PC-9 (cell line): ENCODE measurements at regions not wholly inside any gene's neighbourhood (a gene's known extent, or its start where the extent isn't known, plus 50 kb on each side); places are given as distances from the start of the nearest gene placed in this dataset.
"Not testable (repeated sequence)": the region's sequence is repeated elsewhere in the genome, so short reads cannot be mapped to it uniquely, and the experiment has no call there.

Experiments used
- BruUV-seq: library from RNA; stranded (reverse); fragments of 400-500 nt; replicated peaks from 2 replicates; lab custom pipeline; 2021; lab: Mats Ljungman, UMichigan
- CTCF ChIA-PET: fragments of 300-600 bp; sonication (Branson Sonifier 250); formaldehyde crosslinking; loops from one replicate; lab custom pipeline; 2022; ENCODE audit warnings: antibody characterized with exemption; lab: Charles Lee
- POLR2A ChIA-PET: fragments of 300-600 bp; sonication (Branson Sonifier 250); formaldehyde crosslinking; loops from one replicate; lab custom pipeline; 2022; ENCODE audit warnings: antibody characterized with exemption; ENCODE audit not compliant: unreplicated experiment; lab: Charles Lee
- DNase-seq, 2 experiments: peaks; one replicate each; pipeline versions ENCODE4 v3.0.0 to v3.0.0-alpha.2; 2015 to 2022; ENCODE audit warnings: mixed read lengths in 1 of 2
- H2AFZ ChIP-seq: fragments of 200-600 bp; sonication (generic); 2 replicates; pipeline ENCODE4 v1.8.1; 2017; ENCODE audit warnings: antibody characterized with exemption
- H3F3A ChIP-seq: fragments of 200-600 bp; sonication (generic); 2 replicates; pipeline ENCODE4 v1.8.1; 2017; ENCODE audit warnings: antibody characterized with exemption, mild to moderate bottlenecking, low read depth; ENCODE audit not compliant: insufficient read depth
- H3K27ac ChIP-seq: fragments of 200-600 bp; sonication (generic); 2 replicates; pipeline ENCODE4 v1.6.1; 2016; ENCODE audit warnings: mixed run types
- H3K27me3 ChIP-seq: fragments of 200-600 bp; sonication (generic); 2 replicates; pipeline ENCODE4 v1.6.1; 2016; ENCODE audit warnings: low read depth, mixed run types; ENCODE audit not compliant: insufficient read depth
- H3K36me3 ChIP-seq: fragments of 200-600 bp; sonication (generic); 2 replicates; pipeline ENCODE4 v1.6.1; 2016; ENCODE audit warnings: low read depth, mixed run types
- H3K4me1 ChIP-seq: fragments of 200-600 bp; sonication (generic); replicated peaks from 2 replicates; pipeline ENCODE4 v1.6.1; 2016; ENCODE audit warnings: mixed run types; ENCODE audit not compliant: insufficient read depth
- H3K4me2 ChIP-seq: fragments of 200-600 bp; sonication (generic); 2 replicates; pipeline ENCODE4 v1.6.1; 2017; ENCODE audit warnings: mixed run types
- H3K4me3 ChIP-seq: fragments of 200-600 bp; sonication (generic); 2 replicates; pipeline ENCODE4 v1.6.1; 2016; ENCODE audit warnings: mixed run types
- H3K79me2 ChIP-seq: fragments of 200-600 bp; sonication (generic); 2 replicates; pipeline ENCODE4 v1.6.1; 2017; ENCODE audit warnings: low read depth, mixed run types
- H3K9me2 ChIP-seq: fragments of 200-600 bp; sonication (generic); 2 replicates; pipeline ENCODE4 v1.8.1; 2017; ENCODE audit warnings: mild to moderate bottlenecking; ENCODE audit not compliant: insufficient read depth
- H3K9me3 ChIP-seq: fragments of 200-600 bp; sonication (generic); 2 replicates; pipeline ENCODE4 v1.8.1; 2016; ENCODE audit warnings: low read depth; ENCODE audit not compliant: insufficient read depth
- H4K20me1 ChIP-seq: fragments of 200-600 bp; sonication (generic); 2 replicates; pipeline ENCODE4 v1.8.1; 2017; ENCODE audit not compliant: insufficient read depth
- EZH2 ChIP-seq: fragments of 200-600 bp; sonication (generic); IDR thresholded peaks from 2 replicates; pipeline ENCODE4 v1.8.0; 2017; ENCODE audit warnings: antibody characterized with exemption, low read depth
- intact Hi-C: fragments of 100-400 bp; cut with micrococcal nuclease; formaldehyde crosslinking; loops from one replicate; pipeline ENCODE4 v1.10.0; 2022; ENCODE audit not compliant: unreplicated experiment
- TF ChIP-seq, protein P1 (sequence below): fragments of 200-600 bp; sonication (generic); conservative IDR thresholded peaks from 2 replicates; pipeline ENCODE4 v1.6.1; 2017; ENCODE audit warnings: mixed run types, antibody characterized with exemption, mild to moderate bottlenecking, moderate library complexity

DNA sequence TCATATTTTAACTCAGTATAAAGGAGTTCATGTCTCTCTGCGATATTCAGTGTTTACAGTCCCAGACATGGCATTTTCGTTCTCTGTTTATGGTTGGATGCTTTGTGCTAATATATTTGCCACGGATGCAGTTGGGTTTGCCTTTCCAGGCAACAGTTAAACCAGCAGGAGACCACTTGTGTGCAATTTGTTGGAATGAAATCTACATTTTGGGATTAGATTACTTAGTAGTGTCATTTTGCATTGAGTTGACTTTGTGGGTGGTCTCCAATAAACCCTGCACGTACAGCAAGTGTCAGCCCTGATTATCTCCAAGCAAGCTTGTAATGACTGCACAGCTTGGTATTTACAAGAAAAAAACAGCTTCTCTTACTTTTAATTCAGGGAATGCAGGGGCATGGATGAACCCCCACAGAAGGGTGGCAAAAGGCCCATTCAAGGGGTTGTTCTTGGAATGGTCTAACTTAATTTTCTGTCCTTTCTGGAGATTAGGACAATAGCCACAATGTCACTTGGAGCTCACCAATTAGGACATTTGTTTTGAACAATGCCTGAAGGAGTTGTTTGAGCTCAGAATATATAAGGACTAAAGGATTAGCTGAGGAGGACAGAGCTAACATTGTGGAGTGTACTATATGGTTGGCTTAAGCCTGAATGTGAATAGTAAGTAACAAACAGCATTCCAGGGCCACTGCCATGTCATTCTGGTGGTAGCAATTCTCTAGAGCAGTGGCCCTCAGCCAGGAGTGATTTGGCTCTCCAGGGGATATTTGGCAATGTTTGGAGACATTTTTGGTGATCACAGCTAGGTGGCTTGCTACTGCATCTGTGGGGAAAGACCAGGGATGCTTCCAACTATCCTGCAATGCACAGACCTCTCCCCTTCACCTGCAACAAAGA, 121.5 kb downstream of the SLC4A3 start:
- no peaks in the 10 kb centered on the region for H3K9me2 ChIP-seq
- no peak overlapping the region for H3K4me2 ChIP-seq
- no peak for DNase-seq
- no peaks in the 10 kb centered on the region for H3F3A ChIP-seq
- TF ChIP-seq, protein P1, sequence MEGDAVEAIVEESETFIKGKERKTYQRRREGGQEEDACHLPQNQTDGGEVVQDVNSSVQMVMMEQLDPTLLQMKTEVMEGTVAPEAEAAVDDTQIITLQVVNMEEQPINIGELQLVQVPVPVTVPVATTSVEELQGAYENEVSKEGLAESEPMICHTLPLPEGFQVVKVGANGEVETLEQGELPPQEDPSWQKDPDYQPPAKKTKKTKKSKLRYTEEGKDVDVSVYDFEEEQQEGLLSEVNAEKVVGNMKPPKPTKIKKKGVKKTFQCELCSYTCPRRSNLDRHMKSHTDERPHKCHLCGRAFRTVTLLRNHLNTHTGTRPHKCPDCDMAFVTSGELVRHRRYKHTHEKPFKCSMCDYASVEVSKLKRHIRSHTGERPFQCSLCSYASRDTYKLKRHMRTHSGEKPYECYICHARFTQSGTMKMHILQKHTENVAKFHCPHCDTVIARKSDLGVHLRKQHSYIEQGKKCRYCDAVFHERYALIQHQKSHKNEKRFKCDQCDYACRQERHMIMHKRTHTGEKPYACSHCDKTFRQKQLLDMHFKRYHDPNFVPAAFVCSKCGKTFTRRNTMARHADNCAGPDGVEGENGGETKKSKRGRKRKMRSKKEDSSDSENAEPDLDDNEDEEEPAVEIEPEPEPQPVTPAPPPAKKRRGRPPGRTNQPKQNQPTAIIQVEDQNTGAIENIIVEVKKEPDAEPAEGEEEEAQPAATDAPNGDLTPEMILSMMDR = no peak
- no peak for TF ChIP-seq EZH2
- BruUV-seq = no TSS peak
- no peaks in the 10 kb centered on the region for H3K27me3 ChIP-seq
- H4K20me1 ChIP-seq = no peaks in the 10 kb centered on the region
- intact Hi-C loops = no loop called here
- no peaks in the 10 kb centered on the region for H3K36me3 ChIP-seq
- H3K4me1 ChIP-seq = no peaks in the 10 kb centered on the region
- no peaks in the 10 kb centered on the region for H3K79me2 ChIP-seq
- H3K4me3 ChIP-seq = no peak overlapping the region
- ChIA-PET POLR2A (no interaction called here), CTCF (no interaction called here)
- H3K27ac ChIP-seq = no peak overlapping the region
- no peaks in the 10 kb centered on the region for H3K9me3 ChIP-seq
- H2AFZ ChIP-seq = no peak overlapping the region

DNA sequence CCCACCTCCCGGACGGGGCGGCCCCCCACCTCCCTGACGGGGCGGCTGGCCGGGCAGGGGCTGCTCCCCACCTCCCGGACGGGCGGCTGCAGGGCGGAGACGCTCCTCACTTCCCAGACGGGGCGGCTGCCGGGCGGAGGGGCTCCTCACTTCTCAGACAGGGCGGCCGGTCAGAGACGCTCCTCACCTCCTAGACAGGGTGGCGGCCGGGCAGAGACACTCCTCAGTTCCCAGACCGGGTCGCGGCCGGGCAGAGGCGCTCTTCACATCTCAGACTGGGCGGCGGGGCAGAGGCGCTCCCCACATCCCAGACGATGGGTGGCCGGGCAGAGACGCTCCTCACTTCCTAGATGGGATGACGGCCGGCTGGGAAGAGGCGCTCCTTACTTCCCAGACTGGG, 123.7 kb downstream of the SLC4A3 start:
- H3K36me3 ChIP-seq, H3K9me2 ChIP-seq, intact Hi-C loops, H2AFZ ChIP-seq, H3K79me2 ChIP-seq, H3K4me1 ChIP-seq, H3K27me3 ChIP-seq, H4K20me1 ChIP-seq, DNase-seq, POLR2A ChIA-PET, CTCF ChIA-PET, H3K4me3 ChIP-seq, H3K27ac ChIP-seq, H3F3A ChIP-seq, H3K4me2 ChIP-seq, BruUV-seq, H3K9me3 ChIP-seq: not testable (repeated sequence)

DNA sequence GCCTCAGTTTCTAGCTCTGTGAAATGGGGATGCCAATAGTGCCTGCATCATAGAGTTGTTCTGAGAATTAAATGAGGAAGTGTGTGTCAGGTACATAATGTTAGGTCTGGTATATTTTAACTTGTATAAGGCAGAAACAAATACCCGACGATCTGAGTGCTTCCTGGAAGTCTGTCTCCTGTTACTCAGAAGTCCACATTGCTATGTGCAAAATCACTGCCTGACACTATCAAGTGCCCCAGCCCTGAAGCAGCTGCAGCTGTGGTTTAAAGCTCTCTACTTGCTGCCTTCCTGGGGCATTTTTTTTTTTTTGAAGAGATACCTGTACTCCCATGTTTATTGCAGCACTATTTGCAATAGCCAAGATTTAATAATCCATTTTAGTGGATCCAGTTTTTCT, 125.3 kb downstream of the SLC4A3 start:
- no peak for DNase-seq
- Histone ChIP-seq H3K4me2 (no peak overlapping the region), H3K79me2 (no peaks in the 10 kb centered on the region), H3K4me3 (no peak overlapping the region), H2AFZ (no peak overlapping the region), H3K4me1 (no peaks in the 10 kb centered on the region), H3K36me3 (no peaks in the 10 kb centered on the region), H4K20me1 (no peaks in the 10 kb centered on the region), H3K9me2 (no peaks in the 10 kb centered on the region), H3K9me3 (no peaks in the 10 kb centered on the region), H3F3A (no peaks in the 10 kb centered on the region), H3K27me3 (no peaks in the 10 kb centered on the region), H3K27ac (no peak overlapping the region)
- BruUV-seq = no TSS peak
- intact Hi-C loops = no loop called here
- no peak for TF ChIP-seq EZH2
- ChIA-PET CTCF (interaction anchor here (0.7 kb wide), 1 partner anchor 64 kb away, joined by 4 read pairs; no protein-coding TSS in a partner anchor), POLR2A (no interaction called here)

DNA sequence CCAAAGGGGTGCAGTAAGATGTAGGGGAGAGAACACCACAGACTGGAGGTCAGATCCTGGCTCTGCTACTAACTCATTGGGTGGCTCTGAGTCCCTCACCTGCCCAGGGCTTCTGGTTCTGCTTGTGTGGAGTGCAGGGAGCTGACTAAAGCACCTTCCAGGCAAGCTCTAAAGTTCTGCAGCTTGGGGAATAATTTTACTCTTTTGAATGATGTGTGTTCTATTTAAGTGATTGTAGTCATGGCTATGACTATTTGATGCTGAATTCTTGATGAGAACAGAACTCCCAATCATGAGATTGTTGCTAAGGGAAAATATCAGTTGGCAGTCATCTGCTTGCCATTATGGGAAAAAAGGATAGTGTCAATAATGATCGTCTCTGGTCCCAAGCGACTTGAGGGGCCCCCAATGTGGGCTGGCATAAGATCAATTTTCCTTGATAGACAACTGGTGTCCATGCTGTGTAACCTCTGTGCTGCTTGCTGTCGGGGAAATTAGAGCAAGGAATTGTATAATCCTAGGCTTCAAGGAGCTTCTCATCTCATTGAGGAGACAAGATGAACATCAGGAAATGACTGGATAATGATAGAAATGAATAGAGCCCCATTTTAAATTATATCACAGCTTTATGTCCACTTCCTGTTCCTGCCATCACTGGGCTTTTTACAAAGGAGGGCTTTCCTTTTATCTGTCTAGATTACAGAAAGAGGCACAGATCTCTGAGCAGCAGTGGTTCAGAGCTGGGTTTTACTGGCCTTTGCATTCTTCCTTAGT, 131.7 kb downstream of the SLC4A3 start:
- no peaks in the 10 kb centered on the region for H3K79me2 ChIP-seq
- no peaks in the 10 kb centered on the region for H3K9me3 ChIP-seq
- no peaks in the 10 kb centered on the region for H3F3A ChIP-seq
- ChIA-PET POLR2A (no interaction called here), CTCF (no interaction called here)
- H3K4me2 ChIP-seq = no peak overlapping the region
- H3K27me3 ChIP-seq = no peaks in the 10 kb centered on the region
- no TSS peak for BruUV-seq
- H3K27ac ChIP-seq = no peak overlapping the region
- DNase-seq = no peak
- H3K4me1 ChIP-seq = no peaks in the 10 kb centered on the region
- TF ChIP-seq, protein P1 = no peak
- TF ChIP-seq EZH2 = no peak
- intact Hi-C loops = no loop called here
- no peaks in the 10 kb centered on the region for H3K9me2 ChIP-seq
- no peaks in the 10 kb centered on the region for H3K36me3 ChIP-seq
- no peaks in the 10 kb centered on the region for H4K20me1 ChIP-seq
- no peak overlapping the region for H3K4me3 ChIP-seq
- no peak overlapping the region for H2AFZ ChIP-seq
